Parathyroid adenoma (tissue), 2 donors: ENCODE measurements at regions not wholly inside any gene's neighbourhood (a gene's known extent, or its start where the extent isn't known, plus 50 kb on each side); places are given as distances from the start of the nearest gene placed in this dataset.

Experiments used
- H2AFZ ChIP-seq: fragments of 300-600 bp; sonication (generic); one replicate; pipeline ENCODE4 v1.7.0; 2017; ENCODE audit warnings: antibody characterized with exemption, mild to moderate bottlenecking
- H3K27ac ChIP-seq: fragments of 300-600 bp; sonication (generic); one replicate; pipeline ENCODE4 v1.7.0; 2017
- H3K27me3 ChIP-seq: fragments of 300-600 bp; sonication (generic); one replicate; pipeline ENCODE4 v1.7.0; 2017; ENCODE audit warnings: low read length; ENCODE audit not compliant: control insufficient read depth, insufficient read depth
- H3K36me3 ChIP-seq: fragments of 300-600 bp; sonication (generic); one replicate; pipeline ENCODE4 v1.7.0; 2017; ENCODE audit warnings: low read length; ENCODE audit not compliant: control insufficient read depth, insufficient read depth
- H3K4me1 ChIP-seq: fragments of 300-600 bp; sonication (generic); one replicate; pipeline ENCODE4 v1.7.0; 2017; ENCODE audit warnings: control low read depth
- H3K4me2 ChIP-seq: fragments of 300-600 bp; sonication (generic); one replicate; pipeline ENCODE4 v1.7.0; 2017; ENCODE audit warnings: low read length
- H3K4me3 ChIP-seq: fragments of 300-600 bp; sonication (generic); one replicate; pipeline ENCODE4 v1.7.0; 2017; ENCODE audit warnings: low read depth, low read length
- H3K79me2 ChIP-seq: fragments of 300-600 bp; sonication (generic); one replicate; pipeline ENCODE4 v1.7.0; 2017; ENCODE audit warnings: control low read depth
- H3K9ac ChIP-seq: fragments of 300-600 bp; sonication (generic); one replicate; pipeline ENCODE4 v1.7.0; 2017; ENCODE audit warnings: mild to moderate bottlenecking
- H3K9me3 ChIP-seq: fragments of 300-600 bp; sonication (generic); one replicate; pipeline ENCODE4 v1.7.0; 2017; ENCODE audit warnings: low read length; ENCODE audit not compliant: control insufficient read depth
- CTCF ChIP-seq: fragments of 300-600 bp; sonication (generic); IDR thresholded peaks from one replicate; pipeline ENCODE4 v1.7.0; 2017; ENCODE audit warnings: antibody characterized with exemption, mild to moderate bottlenecking
- donor health status: primary hyperparathyroidism.

GRCh38 chr2:2793514-2793913, 462.4 kb upstream of the MYT1L start:
- Histone ChIP-seq H3K36me3 (no peaks in the 10 kb centered on the region), H3K27ac (peak overlapping the region; percentile 21), H3K4me3 (no peak overlapping the region), H3K79me2 (no peaks in the 10 kb centered on the region), H3K4me2 (no peak overlapping the region), H3K9ac (no peak overlapping the region), H3K27me3 (no peaks in the 10 kb centered on the region), H2AFZ (peak overlapping the region; percentile 48), H3K4me1 (peaks cover 20% of the 10 kb centered on the region), H3K9me3 (no peaks in the 10 kb centered on the region)
- TF ChIP-seq CTCF = no peak

- H3K27me3 ChIP-seq = no peaks in the 10 kb centered on the region
- peaks cover 32% of the 10 kb centered on the region for H3K4me1 ChIP-seq
- H3K9ac ChIP-seq = no peak overlapping the region
- TF ChIP-seq CTCF = no peak
- no peak overlapping the region for H3K27ac ChIP-seq
- H3K79me2 ChIP-seq = no peaks in the 10 kb centered on the region
- H3K4me3 ChIP-seq = no peak overlapping the region
- no peaks in the 10 kb centered on the region for H3K9me3 ChIP-seq
- no peak overlapping the region for H3K4me2 ChIP-seq
- no peaks in the 10 kb centered on the region for H3K36me3 ChIP-seq
- H2AFZ ChIP-seq = no peak overlapping the region
Observed at GRCh38 chr2:2791606-2792005, 460.5 kb upstream of the MYT1L start.

- H3K27ac ChIP-seq = no peak overlapping the region
- H3K9ac ChIP-seq = no peak overlapping the region
- no peak for TF ChIP-seq CTCF
- no peaks in the 10 kb centered on the region for H3K79me2 ChIP-seq
- H3K4me2 ChIP-seq = no peak overlapping the region
- peaks cover 32% of the 10 kb centered on the region for H3K4me1 ChIP-seq
- H3K9me3 ChIP-seq = no peaks in the 10 kb centered on the region
- H3K4me3 ChIP-seq = no peak overlapping the region
- H2AFZ ChIP-seq = no peak overlapping the region
- H3K36me3 ChIP-seq = no peaks in the 10 kb centered on the region
- H3K27me3 ChIP-seq = no peaks in the 10 kb centered on the region
Observed at GRCh38 chr2:2791031-2791430, 460.0 kb upstream of the MYT1L start.

- H3K9ac ChIP-seq = no peak overlapping the region
- no peaks in the 10 kb centered on the region for H3K9me3 ChIP-seq
- H3K4me1 ChIP-seq = peaks cover 25% of the 10 kb centered on the region
- no peaks in the 10 kb centered on the region for H3K27me3 ChIP-seq
- no peaks in the 10 kb centered on the region for H3K79me2 ChIP-seq
- TF ChIP-seq CTCF = no peak
- peak overlapping the region; percentile 84 for H3K27ac ChIP-seq
- no peak overlapping the region for H3K4me3 ChIP-seq
- H3K36me3 ChIP-seq = no peaks in the 10 kb centered on the region
- peak overlapping the region; percentile 82 for H2AFZ ChIP-seq
- no peak overlapping the region for H3K4me2 ChIP-seq
Observed at GRCh38 chr2:2788076-2788475, 457.0 kb upstream of the MYT1L start.

- Histone ChIP-seq H3K4me2 (no peak overlapping the region), H3K4me3 (no peak overlapping the region), H3K79me2 (no peaks in the 10 kb centered on the region), H3K27me3 (no peaks in the 10 kb centered on the region), H3K4me1 (peaks cover 25% of the 10 kb centered on the region), H3K9me3 (no peaks in the 10 kb centered on the region), H3K27ac (peak overlapping the region; percentile 84), H3K36me3 (no peaks in the 10 kb centered on the region), H3K9ac (no peak overlapping the region), H2AFZ (peak overlapping the region; percentile 82)
- TF ChIP-seq CTCF = peak; percentile 5
Observed at GRCh38 chr2:2787301-2787907, 456.3 kb upstream of the MYT1L start.
